ENCODE measurements at regions not wholly inside any gene's neighbourhood (a gene's known extent, or its start where the extent isn't known, plus 50 kb on each side); places are given as distances from the start of the nearest gene placed in this dataset.

DNA sequence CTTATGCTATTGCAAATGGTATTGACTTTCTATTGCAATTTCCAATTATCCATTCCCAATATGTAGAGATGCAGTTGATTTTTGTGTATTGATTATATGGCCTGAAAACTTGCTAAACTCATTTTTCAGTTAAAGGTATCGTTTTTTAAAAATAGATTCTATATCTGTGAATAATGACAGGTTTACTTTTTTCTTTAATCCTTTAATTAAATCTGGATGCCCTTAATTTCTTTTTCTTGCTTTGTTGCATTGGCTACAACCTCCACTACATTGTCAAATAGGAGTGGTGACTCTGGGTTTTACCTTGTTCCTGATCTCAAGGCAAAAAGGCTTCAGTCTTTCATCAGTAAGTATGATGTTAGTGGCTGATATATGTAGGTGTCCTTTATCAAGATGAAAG lies 522.4 kb downstream of the MATN1 start:
- no peak overlapping the region for H3K4me3 ChIP-seq (ENCODE audit: low read depth, low read length)
- no peak for DNase-seq (ENCODE audit: low read depth)
- TF ChIP-seq, protein P1, sequence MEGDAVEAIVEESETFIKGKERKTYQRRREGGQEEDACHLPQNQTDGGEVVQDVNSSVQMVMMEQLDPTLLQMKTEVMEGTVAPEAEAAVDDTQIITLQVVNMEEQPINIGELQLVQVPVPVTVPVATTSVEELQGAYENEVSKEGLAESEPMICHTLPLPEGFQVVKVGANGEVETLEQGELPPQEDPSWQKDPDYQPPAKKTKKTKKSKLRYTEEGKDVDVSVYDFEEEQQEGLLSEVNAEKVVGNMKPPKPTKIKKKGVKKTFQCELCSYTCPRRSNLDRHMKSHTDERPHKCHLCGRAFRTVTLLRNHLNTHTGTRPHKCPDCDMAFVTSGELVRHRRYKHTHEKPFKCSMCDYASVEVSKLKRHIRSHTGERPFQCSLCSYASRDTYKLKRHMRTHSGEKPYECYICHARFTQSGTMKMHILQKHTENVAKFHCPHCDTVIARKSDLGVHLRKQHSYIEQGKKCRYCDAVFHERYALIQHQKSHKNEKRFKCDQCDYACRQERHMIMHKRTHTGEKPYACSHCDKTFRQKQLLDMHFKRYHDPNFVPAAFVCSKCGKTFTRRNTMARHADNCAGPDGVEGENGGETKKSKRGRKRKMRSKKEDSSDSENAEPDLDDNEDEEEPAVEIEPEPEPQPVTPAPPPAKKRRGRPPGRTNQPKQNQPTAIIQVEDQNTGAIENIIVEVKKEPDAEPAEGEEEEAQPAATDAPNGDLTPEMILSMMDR (conservative IDR thresholded peaks at IDR 0.05; ENCODE audit: low read depth, low read length), result no peak

DNA sequence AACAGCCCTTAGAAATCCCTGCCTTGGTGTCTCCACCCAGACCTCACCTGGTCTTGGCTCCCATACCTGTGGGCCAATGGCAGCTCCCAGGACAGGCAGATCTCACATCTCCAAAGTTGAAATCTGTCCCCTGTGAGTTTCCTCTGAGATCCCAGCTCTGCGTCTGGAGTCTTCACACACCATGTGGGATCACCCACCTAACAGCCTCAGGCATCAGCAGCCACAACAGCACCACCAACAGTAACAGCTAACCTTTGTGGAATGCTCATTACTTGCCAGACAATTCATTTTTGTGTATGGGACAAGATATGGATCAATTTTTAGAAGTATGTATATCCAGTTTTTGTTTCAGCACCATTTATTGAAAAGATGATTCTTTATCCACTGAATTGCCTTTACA lies 523.2 kb downstream of the MATN1 start:
- H3K4me3 ChIP-seq (ENCODE audit: low read depth, low read length), result no peak overlapping the region
- no peak for DNase-seq (ENCODE audit: low read depth)
- TF ChIP-seq, protein P1 (conservative IDR thresholded peaks at IDR 0.05; ENCODE audit: low read depth, low read length), result no peak

DNA sequence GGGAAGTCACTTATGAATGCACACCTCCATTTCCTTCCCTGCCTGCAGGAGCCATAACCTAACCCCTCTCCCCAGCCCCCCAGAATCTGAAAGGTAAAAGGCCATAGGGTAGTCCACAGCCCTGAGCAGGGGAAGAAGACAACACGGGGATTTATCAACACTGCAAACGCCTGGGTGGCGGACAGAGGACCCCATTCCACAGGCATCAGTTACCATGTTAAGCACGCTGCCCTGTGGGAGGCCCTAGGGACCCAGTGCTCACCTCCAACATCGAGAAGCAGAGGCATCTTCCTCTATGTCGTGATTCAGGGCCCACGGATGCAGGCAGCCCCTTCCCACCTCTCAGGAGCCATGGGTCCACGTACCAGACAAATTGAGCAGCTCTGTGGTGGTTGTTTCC lies 523.8 kb downstream of the MATN1 start:
- no peak overlapping the region for H3K4me3 ChIP-seq (ENCODE audit: low read depth, low read length)
- no peak for DNase-seq (ENCODE audit: low read depth)
- TF ChIP-seq, protein P1 (conservative IDR thresholded peaks at IDR 0.05; ENCODE audit: low read depth, low read length), result no peak

DNA sequence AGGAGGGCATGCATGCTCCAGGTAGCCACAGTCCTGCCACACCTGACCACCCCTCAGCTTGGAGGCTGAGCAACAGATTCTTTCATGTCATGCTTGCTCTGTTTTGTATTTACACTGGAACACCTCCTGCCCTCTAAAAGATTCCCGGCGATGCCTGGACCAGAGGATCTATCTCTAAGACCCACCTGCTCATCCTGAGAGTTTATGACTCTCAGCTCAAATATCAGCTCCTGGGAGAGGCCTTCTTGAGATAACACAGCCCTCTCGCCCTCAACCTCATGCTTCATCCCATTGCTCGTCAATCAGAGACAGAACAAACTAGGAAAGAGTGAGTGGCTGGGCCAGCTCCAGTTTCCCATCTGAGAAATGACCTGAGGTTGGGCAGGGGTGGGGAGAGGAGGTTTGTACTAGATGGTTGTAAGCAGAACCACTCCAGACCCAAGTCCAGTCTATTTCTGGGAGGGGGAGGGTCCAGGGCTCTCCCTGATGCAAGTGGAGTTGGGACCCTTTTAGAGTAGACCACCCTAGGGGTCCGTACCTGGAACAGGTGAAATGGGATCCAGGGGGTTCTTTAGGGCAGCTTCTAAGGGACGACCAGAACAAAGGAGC lies 524.5 kb downstream of the MATN1 start:
- H3K4me3 ChIP-seq (ENCODE audit: low read depth, low read length), result no peak overlapping the region
- no peak for DNase-seq (ENCODE audit: low read depth)

DNA sequence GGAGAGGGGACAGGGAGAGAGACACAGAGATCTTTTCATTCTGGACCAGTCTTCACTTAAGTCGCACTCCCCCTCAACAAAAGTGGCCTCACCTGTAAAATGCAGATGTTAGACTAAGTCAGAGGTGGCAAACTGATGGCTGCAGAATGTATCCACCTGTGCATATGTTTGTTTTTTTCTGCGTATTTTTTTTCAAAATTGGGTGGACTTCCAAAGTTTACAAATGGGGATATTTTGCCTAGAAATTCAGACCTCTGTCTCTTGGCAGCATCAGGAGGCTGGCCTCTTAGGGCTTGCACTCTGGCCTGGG lies 525.0 kb downstream of the MATN1 start:
- no peak for DNase-seq (ENCODE audit: low read depth)
- no peak overlapping the region for H3K4me3 ChIP-seq (ENCODE audit: low read depth, low read length)
- TF ChIP-seq, protein P1 (conservative IDR thresholded peaks at IDR 0.05; ENCODE audit: low read depth, low read length), result no peak

More for the DNA sequence above, 524.5 kb downstream of the MATN1 start:
- TF ChIP-seq, protein P1 (conservative IDR thresholded peaks at IDR 0.05; ENCODE audit: low read depth, low read length), result no peak

DNA sequence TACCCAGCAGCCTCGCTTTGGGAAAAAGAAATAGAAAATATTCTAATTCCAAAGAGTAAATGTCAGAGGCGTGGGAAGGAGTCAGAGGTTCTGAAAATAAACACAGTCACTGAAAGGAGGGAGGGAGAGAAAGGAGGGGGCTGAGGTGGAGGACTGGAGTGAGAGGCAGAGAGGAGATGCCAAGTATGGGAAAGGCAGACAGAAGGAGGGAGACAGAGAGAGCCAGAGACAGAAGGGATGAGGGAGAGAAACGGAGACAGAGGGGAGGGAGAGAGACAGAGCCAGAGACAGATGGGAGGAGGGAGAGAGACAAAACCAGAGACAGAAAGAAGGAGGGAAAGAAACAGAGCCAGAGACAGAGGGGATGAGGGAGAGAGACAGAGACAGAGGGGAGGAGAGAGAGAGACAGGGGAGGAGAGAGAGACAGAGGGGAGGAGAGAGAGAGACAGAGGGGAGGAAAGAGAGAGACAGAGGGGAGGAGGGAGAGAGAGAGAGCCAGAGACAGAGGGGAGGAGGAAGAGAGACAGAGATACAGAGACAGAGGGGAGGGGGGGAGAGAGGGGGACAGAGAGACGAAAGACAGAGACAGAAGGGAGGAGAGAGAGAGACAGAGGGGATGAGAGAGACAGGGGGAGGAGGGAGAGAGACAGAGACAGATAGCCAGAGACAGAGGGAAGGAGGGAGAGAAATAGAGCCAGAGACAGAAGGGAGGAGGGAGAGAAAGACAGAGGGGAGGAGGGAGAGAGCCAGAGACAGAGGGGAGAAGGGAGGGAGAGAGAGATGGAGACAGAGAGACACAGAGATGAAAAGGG lies 525.5 kb downstream of the MATN1 start:
- TF ChIP-seq, protein P1 (conservative IDR thresholded peaks at IDR 0.05; ENCODE audit: low read depth, low read length), result no peak
- no peak overlapping the region for H3K4me3 ChIP-seq (ENCODE audit: low read depth, low read length)
- DNase-seq (ENCODE audit: low read depth), result no peak

Measured in epithelial cell of proximal tubule (primary cell).